ENCODE measurements at regions not wholly inside any gene's neighbourhood (a gene's known extent, or its start where the extent isn't known, plus 50 kb on each side); places are given as distances from the start of the nearest gene placed in this dataset.
A peak's percentile ranks its signal among the peaks of the same experiment; 100 is the strongest.

- DNase-seq (ENCODE audit: low spot score): peak; percentile 57
Observed at GRCh38 chr4:4693258-4693657, 151.4 kb upstream of the STX18 start.

GRCh38 chr4:4690854-4691253 lies 149.0 kb upstream of the STX18 start:
- DNase-seq (ENCODE audit: low spot score): no peak

- DNase-seq (ENCODE audit: low spot score): peak; percentile 29
Observed at GRCh38 chr4:4689694-4690440, 148.0 kb upstream of the STX18 start.

GRCh38 chr4:4687935-4688727 lies 146.3 kb upstream of the STX18 start:
- DNase-seq (ENCODE audit: low spot score): no peak

- DNase-seq (ENCODE audit: low spot score): no peak
Observed at GRCh38 chr4:4687100-4687499, 145.3 kb upstream of the STX18 start.

- no peak for DNase-seq (ENCODE audit: low spot score)
Observed at GRCh38 chr4:4685810-4686795, 144.3 kb upstream of the STX18 start.

GRCh38 chr4:4681653-4682052 lies 139.8 kb upstream of the STX18 start:
- no peak for DNase-seq (ENCODE audit: low spot score)

- DNase-seq (ENCODE audit: low spot score): no peak
Observed at GRCh38 chr4:4680758-4681157, 138.9 kb upstream of the STX18 start.

GRCh38 chr4:4680243-4680642 lies 138.4 kb upstream of the STX18 start:
- DNase-seq (ENCODE audit: low spot score): no peak

- peak; percentile 82 for DNase-seq (ENCODE audit: low spot score)
Observed at GRCh38 chr4:4677556-4678522, 136.0 kb upstream of the STX18 start.

GRCh38 chr4:4675641-4676040 lies 133.8 kb upstream of the STX18 start:
- no peak for DNase-seq (ENCODE audit: low spot score)

- DNase-seq (ENCODE audit: low spot score): no peak
Observed at GRCh38 chr4:4675051-4675581, 133.3 kb upstream of the STX18 start.

GRCh38 chr4:4673070-4673469 lies 131.2 kb upstream of the STX18 start:
- DNase-seq (ENCODE audit: low spot score): peak; percentile 24

GRCh38 chr4:4672402-4672801 lies 130.6 kb upstream of the STX18 start:
- no peak for DNase-seq (ENCODE audit: low spot score)

GRCh38 chr4:4671774-4672349 lies 130.0 kb upstream of the STX18 start:
- no peak for DNase-seq (ENCODE audit: low spot score)

GRCh38 chr4:4670869-4671268 lies 129.0 kb upstream of the STX18 start:
- no peak for DNase-seq (ENCODE audit: low spot score)

GRCh38 chr4:4668355-4669210 lies 126.7 kb upstream of the STX18 start:
- no peak for DNase-seq (ENCODE audit: low spot score)

GRCh38 chr4:4667622-4668081 lies 125.8 kb upstream of the STX18 start:
- peak; percentile 29 for DNase-seq (ENCODE audit: low spot score)
